GM06990 (cell line): ENCODE measurements at regions not wholly inside any gene's neighbourhood (a gene's known extent, or its start where the extent isn't known, plus 50 kb on each side); places are given as distances from the start of the nearest gene placed in this dataset.
"Not testable (repeated sequence)": the region's sequence is repeated elsewhere in the genome, so short reads cannot be mapped to it uniquely, and the experiment has no call there.

Experiments used
- DNase-seq: peaks from one replicate; pipeline ENCODE4 v3.0.0-alpha.2; 2011; ENCODE audit not compliant: insufficient read length; ENCODE audit errors: extremely low read depth
- H3K27me3 ChIP-seq: replicated peaks from 2 replicates; pipeline ENCODE4 v1.6.0; 2011; ENCODE audit warnings: low read length; ENCODE audit not compliant: control insufficient read depth, insufficient read depth
- H3K36me3 ChIP-seq: 2 replicates; pipeline ENCODE4 v1.5.1; 2011; ENCODE audit warnings: low read length; ENCODE audit not compliant: control insufficient read depth, insufficient read depth
- H3K4me3 ChIP-seq: replicated peaks from 2 replicates; pipeline ENCODE4 v1.5.1; 2011; ENCODE audit warnings: low read depth, mild to moderate bottlenecking, control low read depth, low read length
- TF ChIP-seq, protein P1 (sequence below): IDR thresholded peaks from 2 replicates; pipeline ENCODE4 v1.5.1; 2011; ENCODE audit warnings: low read length, control low read depth, mild to moderate bottlenecking, inconsistent platforms; ENCODE audit not compliant: insufficient read depth, poor library complexity, severe bottlenecking

- Histone ChIP-seq H3K27me3 (no peaks in the 10 kb centered on the region), H3K4me3 (no peak overlapping the region), H3K36me3 (no peaks in the 10 kb centered on the region)
- TF ChIP-seq, protein P1, sequence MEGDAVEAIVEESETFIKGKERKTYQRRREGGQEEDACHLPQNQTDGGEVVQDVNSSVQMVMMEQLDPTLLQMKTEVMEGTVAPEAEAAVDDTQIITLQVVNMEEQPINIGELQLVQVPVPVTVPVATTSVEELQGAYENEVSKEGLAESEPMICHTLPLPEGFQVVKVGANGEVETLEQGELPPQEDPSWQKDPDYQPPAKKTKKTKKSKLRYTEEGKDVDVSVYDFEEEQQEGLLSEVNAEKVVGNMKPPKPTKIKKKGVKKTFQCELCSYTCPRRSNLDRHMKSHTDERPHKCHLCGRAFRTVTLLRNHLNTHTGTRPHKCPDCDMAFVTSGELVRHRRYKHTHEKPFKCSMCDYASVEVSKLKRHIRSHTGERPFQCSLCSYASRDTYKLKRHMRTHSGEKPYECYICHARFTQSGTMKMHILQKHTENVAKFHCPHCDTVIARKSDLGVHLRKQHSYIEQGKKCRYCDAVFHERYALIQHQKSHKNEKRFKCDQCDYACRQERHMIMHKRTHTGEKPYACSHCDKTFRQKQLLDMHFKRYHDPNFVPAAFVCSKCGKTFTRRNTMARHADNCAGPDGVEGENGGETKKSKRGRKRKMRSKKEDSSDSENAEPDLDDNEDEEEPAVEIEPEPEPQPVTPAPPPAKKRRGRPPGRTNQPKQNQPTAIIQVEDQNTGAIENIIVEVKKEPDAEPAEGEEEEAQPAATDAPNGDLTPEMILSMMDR: no peak
- DNase-seq: no peak
These were observed 1454.8 kb downstream of the FSTL5 start for GRCh38 chr4:160709026-160709425.

DNA sequence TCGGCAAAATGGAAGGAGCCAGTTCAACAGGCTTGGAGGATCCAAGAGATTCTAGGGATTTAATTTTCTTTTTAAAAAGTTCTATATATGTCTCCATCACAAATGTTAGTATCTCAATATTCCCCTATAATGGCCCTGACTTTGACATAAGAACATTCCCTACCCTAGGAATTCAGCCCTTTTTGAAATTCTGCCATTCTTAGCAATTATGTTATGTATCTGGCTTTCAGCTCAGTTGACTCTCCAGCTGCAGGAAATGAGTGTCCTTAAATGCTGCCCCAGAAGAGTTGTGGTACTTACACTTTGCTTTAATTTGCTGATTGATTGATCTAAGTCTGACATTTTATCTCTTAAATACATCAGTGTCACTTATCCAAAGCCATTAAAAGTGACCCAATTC, 1454.3 kb downstream of the FSTL5 start:
- TF ChIP-seq, protein P1: no peak
- no peak for DNase-seq
- Histone ChIP-seq H3K4me3 (no peak overlapping the region), H3K27me3 (no peaks in the 10 kb centered on the region), H3K36me3 (no peaks in the 10 kb centered on the region)

- TF ChIP-seq, protein P1: no peak
- H3K36me3 ChIP-seq: no peaks in the 10 kb centered on the region
- no peaks in the 10 kb centered on the region for H3K27me3 ChIP-seq
- no peak for DNase-seq
- H3K4me3 ChIP-seq: no peak overlapping the region
These were observed 1447.2 kb downstream of the FSTL5 start for GRCh38 chr4:160716551-160716950.

- no peak for DNase-seq
- H3K27me3 ChIP-seq: no peaks in the 10 kb centered on the region
- no peaks in the 10 kb centered on the region for H3K36me3 ChIP-seq
- TF ChIP-seq, protein P1: no peak
- no peak overlapping the region for H3K4me3 ChIP-seq
These were observed 1446.0 kb downstream of the FSTL5 start for GRCh38 chr4:160717848-160718247.

- no peak for DNase-seq
- no peak overlapping the region for H3K4me3 ChIP-seq
- no peaks in the 10 kb centered on the region for H3K27me3 ChIP-seq
- H3K36me3 ChIP-seq: no peaks in the 10 kb centered on the region
- TF ChIP-seq, protein P1: no peak
These were observed 1439.7 kb downstream of the FSTL5 start for GRCh38 chr4:160724063-160724462.

DNA sequence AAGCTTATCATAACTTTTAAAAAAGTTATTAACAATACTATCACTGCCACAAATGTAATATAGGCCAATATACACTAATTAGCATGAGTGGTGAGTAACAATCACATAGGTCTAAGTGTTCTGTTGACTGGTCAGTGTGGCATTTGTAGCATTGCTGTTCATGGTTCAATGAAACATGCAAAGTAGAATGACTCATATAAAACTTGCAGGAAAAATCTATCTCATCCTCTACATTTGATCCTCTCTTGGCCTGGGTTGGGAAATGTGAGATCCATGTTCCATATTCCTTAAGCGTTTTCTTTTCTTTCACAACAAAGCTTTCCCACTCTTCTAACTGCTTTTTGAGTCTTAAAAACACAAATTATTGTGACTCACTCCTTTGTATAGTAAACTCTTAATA, 1418.7 kb downstream of the FSTL5 start:
- TF ChIP-seq, protein P1: no peak
- no peaks in the 10 kb centered on the region for H3K27me3 ChIP-seq
- H3K4me3 ChIP-seq: no peak overlapping the region
- no peaks in the 10 kb centered on the region for H3K36me3 ChIP-seq
- DNase-seq: no peak

DNA sequence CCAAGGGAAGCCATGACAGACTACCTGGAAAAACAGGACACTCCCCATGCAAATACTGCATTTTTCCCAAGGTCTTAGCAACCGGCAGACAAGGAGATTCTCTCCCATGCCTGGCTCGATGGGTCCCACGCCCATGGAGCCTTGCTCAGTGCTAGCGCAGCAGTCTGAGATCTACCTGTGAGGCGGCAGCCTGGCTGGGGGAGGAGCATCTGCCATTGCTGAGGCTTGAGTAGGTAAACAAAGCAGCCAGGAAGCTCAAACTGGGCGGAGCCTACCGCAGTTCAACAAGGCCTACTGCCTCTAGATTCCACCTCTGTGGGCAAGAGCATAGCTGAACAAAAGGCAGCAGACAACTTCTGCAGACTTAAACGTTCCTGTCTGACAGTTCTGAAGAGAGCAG, 1417.2 kb downstream of the FSTL5 start:
- not testable (repeated sequence) for H3K27me3 ChIP-seq, H3K4me3 ChIP-seq, DNase-seq, H3K36me3 ChIP-seq
